PC-3 (cell line): ENCODE measurements at regions not wholly inside any gene's neighbourhood (a gene's known extent, or its start where the extent isn't known, plus 50 kb on each side); places are given as distances from the start of the nearest gene placed in this dataset.

Source experiments
- ATAC-seq: fragments of 200-7000 bp; cut with Tn5 transposase; 2 replicates; pipeline ENCODE4 v1.9.1; 2020; ENCODE audit warnings: mild to moderate bottlenecking, moderate library complexity
- BruUV-seq: library from RNA; stranded (reverse); fragments of 400-500 nt; replicated peaks from 2 replicates; lab custom pipeline; 2021; lab: Mats Ljungman, UMichigan
- CTCF ChIA-PET: fragments of 300-600 bp; sonication (Branson Sonifier 250); formaldehyde crosslinking; loops from one replicate; lab custom pipeline; 2022; ENCODE audit warnings: antibody characterized with exemption; lab: Charles Lee
- POLR2A ChIA-PET: fragments of 300-600 bp; sonication (Branson Sonifier 250); formaldehyde crosslinking; loops from one replicate; lab custom pipeline; 2022; ENCODE audit warnings: antibody characterized with exemption; ENCODE audit not compliant: unreplicated experiment; lab: Charles Lee
- DNase-seq: peaks from one replicate; pipeline ENCODE4 v3.0.0-alpha.2; 2015
- H2AFZ ChIP-seq: fragments of 300-600 bp; sonication (generic); 2 replicates; pipeline ENCODE4 v1.6.0; 2016; ENCODE audit warnings: antibody characterized with exemption, low read length
- H3F3A ChIP-seq: fragments of 300-600 bp; sonication (generic); one replicate; pipeline ENCODE4 v1.6.0; 2017; ENCODE audit warnings: antibody characterized with exemption, low read length, control low read depth, mild to moderate bottlenecking; ENCODE audit not compliant: unreplicated experiment
- H3K27ac ChIP-seq: fragments of 300-600 bp; sonication (generic); 2 replicates; pipeline ENCODE4 v1.5.1; 2016; ENCODE audit warnings: mild to moderate bottlenecking, low read length
- H3K27me3 ChIP-seq: fragments of 300-600 bp; sonication (generic); 2 replicates; pipeline ENCODE4 v1.6.1; 2016; ENCODE audit warnings: low read length, mixed read lengths
- H3K36me3 ChIP-seq: fragments of 300-600 bp; sonication (generic); 2 replicates; pipeline ENCODE4 v1.6.1; 2016; ENCODE audit warnings: low read depth, mixed run types, low read length, mixed read lengths
- H3K4me1 ChIP-seq: fragments of 300-600 bp; sonication (generic); 2 replicates; pipeline ENCODE4 v1.5.1; 2016; ENCODE audit warnings: low read length; ENCODE audit not compliant: insufficient read depth
- H3K4me2 ChIP-seq: fragments of 300-600 bp; sonication (generic); 2 replicates; pipeline ENCODE4 v1.6.0; 2016; ENCODE audit warnings: low read length
- H3K4me3 ChIP-seq: fragments of 300-600 bp; sonication (generic); 2 replicates; pipeline ENCODE4 v1.5.1; 2016; ENCODE audit warnings: mild to moderate bottlenecking, low read length, mixed read lengths
- H3K79me2 ChIP-seq: fragments of 300-600 bp; sonication (generic); 2 replicates; pipeline ENCODE4 v1.6.1; 2017; ENCODE audit warnings: low read length, mixed read lengths
- H3K9ac ChIP-seq: fragments of 300-600 bp; sonication (generic); 2 replicates; pipeline ENCODE4 v1.6.0; 2016; ENCODE audit warnings: mild to moderate bottlenecking, low read length
- H3K9me2 ChIP-seq: fragments of 300-600 bp; sonication (generic); replicated peaks from 2 replicates; pipeline ENCODE4 v1.6.1; 2016; ENCODE audit warnings: mixed run types, low read length, mixed read lengths
- H3K9me3 ChIP-seq: fragments of 300-600 bp; sonication (generic); 2 replicates; pipeline ENCODE4 v1.6.1; 2016; ENCODE audit warnings: low read length, mixed read lengths
- H4K20me1 ChIP-seq: fragments of 300-600 bp; sonication (generic); 2 replicates; pipeline ENCODE4 v1.6.1; 2016; ENCODE audit warnings: low read length, mixed read lengths
- EZH2 ChIP-seq: fragments of 300-600 bp; sonication (generic); IDR thresholded peaks from one replicate; pipeline ENCODE4 v1.6.1; 2017; ENCODE audit warnings: antibody characterized with exemption, mild to moderate bottlenecking, low read length; ENCODE audit not compliant: unreplicated experiment
- EZH2phosphoT487 ChIP-seq: fragments of 300-600 bp; sonication (generic); IDR thresholded peaks from 2 replicates; pipeline ENCODE4 v1.6.1; 2018; ENCODE audit warnings: mild to moderate bottlenecking, antibody characterized with exemption, low read length, borderline replicate concordance
- intact Hi-C: fragments of 100-400 bp; cut with micrococcal nuclease; formaldehyde crosslinking; loops from 2 replicates; pipeline ENCODE4 v1.9.0; 2023
- TF ChIP-seq, protein P1 (sequence below): fragments of 300-600 bp; sonication (generic); conservative IDR thresholded peaks from 2 replicates; pipeline ENCODE4 v1.5.1; 2017; ENCODE audit warnings: antibody characterized with exemption, low read depth, mild to moderate bottlenecking, low read length

DNA sequence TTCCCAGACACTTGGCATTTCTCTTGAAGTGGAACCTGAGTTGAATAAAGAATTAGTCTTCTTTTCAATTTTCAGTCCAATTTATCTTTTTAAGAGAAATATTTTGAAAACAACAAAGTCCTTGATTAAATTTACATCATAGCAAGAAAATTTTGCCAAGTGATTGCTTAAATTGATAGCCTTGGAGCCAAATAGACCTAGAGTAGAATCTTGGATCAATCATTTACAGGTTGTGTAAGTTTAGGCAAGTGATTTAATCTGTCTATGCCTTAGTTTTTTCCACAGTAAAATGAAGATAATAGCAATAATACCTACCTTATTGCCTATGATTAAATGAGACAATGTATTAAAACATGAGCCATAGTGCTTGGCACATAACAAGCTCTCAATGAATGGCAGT is 113.9 kb downstream of the LHX9 start:
- H3K4me2 ChIP-seq = no peak overlapping the region
- H3K9ac ChIP-seq = no peak overlapping the region
- POLR2A ChIA-PET = no interaction called here
- ATAC-seq (no peak), DNase-seq (no peak)
- no peak overlapping the region for H3K4me3 ChIP-seq
- H3F3A ChIP-seq = no peaks in the 10 kb centered on the region
- intact Hi-C loops = no loop called here
- TF ChIP-seq EZH2 (no peak), EZH2phosphoT487 (no peak)
- TF ChIP-seq, protein P1, sequence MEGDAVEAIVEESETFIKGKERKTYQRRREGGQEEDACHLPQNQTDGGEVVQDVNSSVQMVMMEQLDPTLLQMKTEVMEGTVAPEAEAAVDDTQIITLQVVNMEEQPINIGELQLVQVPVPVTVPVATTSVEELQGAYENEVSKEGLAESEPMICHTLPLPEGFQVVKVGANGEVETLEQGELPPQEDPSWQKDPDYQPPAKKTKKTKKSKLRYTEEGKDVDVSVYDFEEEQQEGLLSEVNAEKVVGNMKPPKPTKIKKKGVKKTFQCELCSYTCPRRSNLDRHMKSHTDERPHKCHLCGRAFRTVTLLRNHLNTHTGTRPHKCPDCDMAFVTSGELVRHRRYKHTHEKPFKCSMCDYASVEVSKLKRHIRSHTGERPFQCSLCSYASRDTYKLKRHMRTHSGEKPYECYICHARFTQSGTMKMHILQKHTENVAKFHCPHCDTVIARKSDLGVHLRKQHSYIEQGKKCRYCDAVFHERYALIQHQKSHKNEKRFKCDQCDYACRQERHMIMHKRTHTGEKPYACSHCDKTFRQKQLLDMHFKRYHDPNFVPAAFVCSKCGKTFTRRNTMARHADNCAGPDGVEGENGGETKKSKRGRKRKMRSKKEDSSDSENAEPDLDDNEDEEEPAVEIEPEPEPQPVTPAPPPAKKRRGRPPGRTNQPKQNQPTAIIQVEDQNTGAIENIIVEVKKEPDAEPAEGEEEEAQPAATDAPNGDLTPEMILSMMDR = no peak
- H4K20me1 ChIP-seq = no peaks in the 10 kb centered on the region
- H3K9me3 ChIP-seq = no peaks in the 10 kb centered on the region
- CTCF ChIA-PET = no interaction called here
- no peaks in the 10 kb centered on the region for H3K79me2 ChIP-seq
- no TSS peak for BruUV-seq
- no peaks in the 10 kb centered on the region for H3K4me1 ChIP-seq
- H2AFZ ChIP-seq = no peak overlapping the region
- no peaks in the 10 kb centered on the region for H3K36me3 ChIP-seq
- no peak overlapping the region for H3K27ac ChIP-seq
- H3K27me3 ChIP-seq = no peaks in the 10 kb centered on the region
- H3K9me2 ChIP-seq = no peaks in the 10 kb centered on the region

DNA sequence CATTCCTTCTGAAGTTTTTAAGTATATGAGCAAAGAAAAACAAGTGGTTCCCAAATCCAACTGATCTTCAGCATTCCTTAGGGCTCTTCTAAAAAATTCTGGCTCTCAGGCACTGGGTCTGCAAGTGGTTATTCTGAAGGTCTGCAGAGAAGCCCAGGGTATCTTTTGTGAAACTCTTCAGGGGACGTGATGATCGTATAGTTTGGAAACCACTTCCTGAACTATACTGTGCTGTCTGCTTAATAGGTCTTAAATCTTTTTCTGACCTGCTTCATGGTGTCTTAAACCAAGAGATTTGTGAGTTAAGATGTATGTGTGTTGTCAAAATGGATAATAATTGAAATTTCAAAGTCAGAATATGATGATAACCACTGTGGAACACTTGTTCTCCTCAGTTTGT is 115.5 kb downstream of the LHX9 start:
- no peak overlapping the region for H3K27ac ChIP-seq
- H3F3A ChIP-seq = no peaks in the 10 kb centered on the region
- POLR2A ChIA-PET = no interaction called here
- CTCF ChIA-PET = no interaction called here
- no peaks in the 10 kb centered on the region for H3K9me2 ChIP-seq
- intact Hi-C loops = no loop called here
- H3K4me2 ChIP-seq = no peak overlapping the region
- no peaks in the 10 kb centered on the region for H3K4me1 ChIP-seq
- H3K4me3 ChIP-seq = no peak overlapping the region
- no peaks in the 10 kb centered on the region for H3K9me3 ChIP-seq
- ATAC-seq (no peak), DNase-seq (no peak)
- no peaks in the 10 kb centered on the region for H3K27me3 ChIP-seq
- H3K36me3 ChIP-seq = no peaks in the 10 kb centered on the region
- no peak for TF ChIP-seq EZH2phosphoT487
- TF ChIP-seq EZH2 = no peak
- TF ChIP-seq, protein P1 = no peak
- no peaks in the 10 kb centered on the region for H3K79me2 ChIP-seq
- BruUV-seq = no TSS peak
- H2AFZ ChIP-seq = no peak overlapping the region
- H4K20me1 ChIP-seq = no peaks in the 10 kb centered on the region
- no peak overlapping the region for H3K9ac ChIP-seq

DNA sequence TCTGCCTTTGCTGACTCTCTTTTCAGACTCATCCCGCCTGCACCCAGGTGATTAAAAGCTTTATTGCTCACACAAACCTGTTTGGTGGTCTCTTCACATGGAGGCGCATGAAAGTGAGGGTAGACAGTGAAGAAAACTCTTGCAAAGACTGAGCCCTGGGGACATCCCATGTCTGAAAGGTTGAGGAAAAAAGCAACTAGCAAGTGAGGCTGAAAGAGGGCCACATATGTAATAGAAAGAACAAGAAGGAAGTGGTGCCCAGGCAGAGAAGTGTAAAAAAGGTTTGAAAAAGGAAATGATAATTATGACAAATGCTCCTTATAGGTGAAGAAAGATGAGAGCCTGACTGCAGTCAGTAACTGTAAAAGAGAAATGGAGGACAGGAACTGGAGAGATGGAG is 115.9 kb upstream of the NEK7 start:
- BruUV-seq = no TSS peak
- Histone ChIP-seq H3K27me3 (no peaks in the 10 kb centered on the region), H3K4me3 (no peak overlapping the region), H3K36me3 (no peaks in the 10 kb centered on the region), H3F3A (no peaks in the 10 kb centered on the region), H3K4me1 (no peaks in the 10 kb centered on the region), H3K9ac (no peak overlapping the region), H3K9me2 (no peaks in the 10 kb centered on the region), H3K9me3 (no peaks in the 10 kb centered on the region), H3K4me2 (no peak overlapping the region), H4K20me1 (no peaks in the 10 kb centered on the region), H2AFZ (no peak overlapping the region), H3K27ac (no peak overlapping the region), H3K79me2 (no peaks in the 10 kb centered on the region)
- ChIA-PET CTCF (no interaction called here), POLR2A (no interaction called here)
- intact Hi-C loops = no loop called here
- ATAC-seq (no peak), DNase-seq (no peak)
- TF ChIP-seq, protein P1 = no peak
- TF ChIP-seq EZH2 (no peak), EZH2phosphoT487 (no peak)
